ENCODE measurements at regions not wholly inside any gene's neighbourhood (a gene's known extent, or its start where the extent isn't known, plus 50 kb on each side); places are given as distances from the start of the nearest gene placed in this dataset.

DNA sequence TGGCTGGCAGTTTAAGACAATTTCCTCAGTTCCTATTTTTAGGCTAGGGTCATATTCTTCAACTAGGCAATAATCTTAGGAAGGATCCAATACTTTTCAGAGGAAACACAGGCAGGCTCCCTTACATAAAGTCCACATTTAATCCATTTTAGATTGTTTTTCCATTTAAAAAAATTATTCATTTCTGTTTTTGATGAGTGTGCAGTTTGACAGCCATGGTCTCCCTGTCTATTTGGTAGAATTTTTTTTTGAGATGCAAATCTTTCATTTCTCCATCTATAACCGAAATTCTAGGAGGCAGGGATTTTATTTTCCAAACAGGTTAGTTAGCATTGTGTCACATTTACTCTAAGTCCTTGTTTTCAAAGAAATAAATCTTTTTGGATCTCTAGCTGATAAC, 326.8 kb downstream of the PPP4R3C start:
- TF ChIP-seq, protein P1, sequence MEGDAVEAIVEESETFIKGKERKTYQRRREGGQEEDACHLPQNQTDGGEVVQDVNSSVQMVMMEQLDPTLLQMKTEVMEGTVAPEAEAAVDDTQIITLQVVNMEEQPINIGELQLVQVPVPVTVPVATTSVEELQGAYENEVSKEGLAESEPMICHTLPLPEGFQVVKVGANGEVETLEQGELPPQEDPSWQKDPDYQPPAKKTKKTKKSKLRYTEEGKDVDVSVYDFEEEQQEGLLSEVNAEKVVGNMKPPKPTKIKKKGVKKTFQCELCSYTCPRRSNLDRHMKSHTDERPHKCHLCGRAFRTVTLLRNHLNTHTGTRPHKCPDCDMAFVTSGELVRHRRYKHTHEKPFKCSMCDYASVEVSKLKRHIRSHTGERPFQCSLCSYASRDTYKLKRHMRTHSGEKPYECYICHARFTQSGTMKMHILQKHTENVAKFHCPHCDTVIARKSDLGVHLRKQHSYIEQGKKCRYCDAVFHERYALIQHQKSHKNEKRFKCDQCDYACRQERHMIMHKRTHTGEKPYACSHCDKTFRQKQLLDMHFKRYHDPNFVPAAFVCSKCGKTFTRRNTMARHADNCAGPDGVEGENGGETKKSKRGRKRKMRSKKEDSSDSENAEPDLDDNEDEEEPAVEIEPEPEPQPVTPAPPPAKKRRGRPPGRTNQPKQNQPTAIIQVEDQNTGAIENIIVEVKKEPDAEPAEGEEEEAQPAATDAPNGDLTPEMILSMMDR (IDR thresholded peaks at IDR 0.05): no peak
- no peak for TF ChIP-seq POLR2A (IDR thresholded peaks at IDR 0.05)
